PFSK-1 (cell line): ENCODE measurements at regions not wholly inside any gene's neighbourhood (a gene's known extent, or its start where the extent isn't known, plus 50 kb on each side); places are given as distances from the start of the nearest gene placed in this dataset.

Experiments
- REST ChIP-seq, 2 experiments: IDR thresholded peaks; 2 replicates each; pipeline versions ENCODE4 v1.6.1 to v1.8.0; 2011 to 2012; ENCODE audit warnings: low read depth in 2 of 2, low read length in 2 of 2, control low read depth in 1 of 2, inconsistent platforms in 1 of 2, mild to moderate bottlenecking in 1 of 2, moderate library complexity in 1 of 2; ENCODE audit not compliant: insufficient read depth in 1 of 2
- SIN3A ChIP-seq: IDR thresholded peaks from 2 replicates; pipeline ENCODE4 v1.6.1; 2012; ENCODE audit warnings: mild to moderate bottlenecking, low read length, moderate library complexity, borderline replicate concordance; ENCODE audit not compliant: insufficient read depth

GRCh38 chr13:64477146-64477545 is 2753.0 kb downstream of the PCDH9 start:
- TF ChIP-seq REST (IDR thresholded peaks at IDR 0.05; ENCODE audit: insufficient read depth in 1 of 2, low read depth in 2 of 2, low read length in 2 of 2) = no peak
- no peak for TF ChIP-seq SIN3A
